ENCODE measurements at regions not wholly inside any gene's neighbourhood (a gene's known extent, or its start where the extent isn't known, plus 50 kb on each side); places are given as distances from the start of the nearest gene placed in this dataset.

GRCh38 chr7:119382726-119383125 is 890.2 kb upstream of the KCND2 start:
- TF ChIP-seq MAX (IDR thresholded peaks at IDR 0.05), result no peak
- TF ChIP-seq FOSL2 (IDR thresholded peaks at IDR 0.05), result no peak
- TF ChIP-seq FOSL2 (CRISPR knock-in tag; IDR thresholded peaks at IDR 0.05), result no peak
- TF ChIP-seq SMC3 (IDR thresholded peaks at IDR 0.05), result no peak
- TF ChIP-seq GATA3 (IDR thresholded peaks at IDR 0.05; ENCODE audit: borderline replicate concordance), result no peak
- TF ChIP-seq CTCF (IDR thresholded peaks at IDR 0.05), result no peak
- TF ChIP-seq PBX3 (IDR thresholded peaks at IDR 0.05), result no peak
- TF ChIP-seq CEBPB (IDR thresholded peaks at IDR 0.05), result no peak
- TF ChIP-seq EP300 (IDR thresholded peaks at IDR 0.05), result no peak
- TF ChIP-seq NR3C1 (IDR thresholded peaks at IDR 0.05), result no peak
- TF ChIP-seq POLR2A (IDR thresholded peaks at IDR 0.05; ENCODE audit: low read length), result no peak
